CD14-positive monocyte (primary cell): ENCODE measurements at regions not wholly inside any gene's neighbourhood (a gene's known extent, or its start where the extent isn't known, plus 50 kb on each side); places are given as distances from the start of the nearest gene placed in this dataset.

Experiments
- DNase-seq, 3 donors: peaks; one replicate each; pipeline ENCODE4 v3.0.0-alpha.2; 2011 to 2022
- H2AFZ ChIP-seq: 2 replicates; pipeline ENCODE4 v1.6.0; 2012; ENCODE audit warnings: mild to moderate bottlenecking, low read depth, low read length, inconsistent platforms; ENCODE audit not compliant: insufficient read depth, poor library complexity, severe bottlenecking
- H3K27ac ChIP-seq, 2 donors: 1 replicate in 1 of 2; 2 replicates in 1 of 2; pipeline ENCODE4 v1.5.1; 2012 to 2013; ENCODE audit warnings: low read length in 2 of 2, control low read depth in 1 of 2, inconsistent platforms in 1 of 2, low read depth in 1 of 2, mild to moderate bottlenecking in 1 of 2
- H3K27me3 ChIP-seq, 2 donors: one replicate each; pipeline versions ENCODE4 v1.6.0 to v1.6.1; 2011 to 2013; ENCODE audit warnings: low read length in 2 of 2; ENCODE audit not compliant: control insufficient read depth in 2 of 2, insufficient read depth in 2 of 2
- H3K36me3 ChIP-seq, 2 donors: replicated peaks in 1 of 2; 1 replicate in 1 of 2; 2 replicates in 1 of 2; pipeline versions ENCODE4 v1.5.1 to v1.6.1; 2012 to 2013; ENCODE audit warnings: low read length in 2 of 2, control low read depth in 1 of 2, inconsistent platforms in 1 of 2, mild to moderate bottlenecking in 1 of 2; ENCODE audit not compliant: insufficient read depth in 2 of 2, control insufficient read depth in 1 of 2
- H3K4me1 ChIP-seq, 2 donors: 1 replicate in 1 of 2; 2 replicates in 1 of 2; pipeline versions ENCODE4 v1.5.1 to v1.6.1; 2012 to 2013; ENCODE audit warnings: low read length in 2 of 2, control low read depth in 1 of 2, inconsistent platforms in 1 of 2, mild to moderate bottlenecking in 1 of 2, moderate library complexity in 1 of 2; ENCODE audit not compliant: insufficient read depth in 2 of 2, control insufficient read depth in 1 of 2
- H3K4me2 ChIP-seq: replicated peaks from 2 replicates; pipeline ENCODE3; 2012; ENCODE audit warnings: low read length, moderate library complexity, mild to moderate bottlenecking; ENCODE audit not compliant: poor library complexity, severe bottlenecking; ENCODE audit errors: extremely low read depth
- H3K4me3 ChIP-seq, 3 experiments: fragments of 200-600 bp in 1 of 3; sonication (generic) in 1 of 3; replicated peaks in 1 of 3; 1 replicate in 2 of 3; 2 replicates in 1 of 3; pipeline ENCODE4 v1.5.1; 2011 to 2013; ENCODE audit warnings: low read length in 3 of 3, mild to moderate bottlenecking in 3 of 3, control low read depth in 2 of 3, low read depth in 2 of 3, inconsistent platforms in 1 of 3, moderate library complexity in 1 of 3
- H3K79me2 ChIP-seq: 2 replicates; pipeline ENCODE4 v1.6.0; 2012; ENCODE audit warnings: mild to moderate bottlenecking, control low read depth, inconsistent platforms, low read length, moderate library complexity; ENCODE audit not compliant: insufficient read depth
- H3K9ac ChIP-seq: 2 replicates; pipeline ENCODE4 v1.6.0; 2017; ENCODE audit warnings: low read length, mild to moderate bottlenecking; ENCODE audit not compliant: insufficient read depth, poor library complexity, severe bottlenecking
- H3K9me3 ChIP-seq, 2 donors: replicated peaks in 1 of 2; 1 replicate in 1 of 2; 2 replicates in 1 of 2; pipeline versions ENCODE4 v1.5.1 to v1.6.1; 2012 to 2013; ENCODE audit warnings: low read length in 2 of 2, control low read depth in 1 of 2; ENCODE audit not compliant: control insufficient read depth in 1 of 2, insufficient read depth in 1 of 2
- H4K20me1 ChIP-seq: 2 replicates; pipeline ENCODE4 v1.6.0; 2012; ENCODE audit warnings: mild to moderate bottlenecking, low read length, control low read depth, moderate library complexity; ENCODE audit not compliant: insufficient read depth
- H3K27ac Mint-ChIP-seq, 7 donors: one replicate each; pipeline ENCODE4 v1.8.0; 2020; ENCODE audit warnings: mild to moderate bottlenecking in 7 of 7, mixed read lengths in 7 of 7, moderate library complexity in 6 of 7, inconsistent platforms in 2 of 7
- H3K27me3 Mint-ChIP-seq, 3 donors: one replicate each; pipeline ENCODE4 v1.8.0; 2021 to 2022; ENCODE audit warnings: low read depth in 3 of 3, mild to moderate bottlenecking in 3 of 3, mixed read lengths in 3 of 3, moderate library complexity in 3 of 3, inconsistent platforms in 1 of 3
- H3K36me3 Mint-ChIP-seq, 2 donors: one replicate each; pipeline ENCODE4 v1.8.0; 2020; ENCODE audit warnings: mixed read lengths in 2 of 2, inconsistent platforms in 1 of 2, mild to moderate bottlenecking in 1 of 2
- H3K4me1 Mint-ChIP-seq: one replicate; pipeline ENCODE4 v1.8.0; 2020; ENCODE audit warnings: mild to moderate bottlenecking, mixed read lengths
- H3K4me3 Mint-ChIP-seq, 2 donors: one replicate each; pipeline ENCODE4 v1.8.0; 2020; ENCODE audit warnings: mild to moderate bottlenecking in 2 of 2, mixed read lengths in 2 of 2, moderate library complexity in 1 of 2
- H3K9me3 Mint-ChIP-seq, 7 donors: one replicate each; pipeline ENCODE4 v1.8.0; 2020 to 2022; ENCODE audit warnings: mixed read lengths in 7 of 7, mild to moderate bottlenecking in 6 of 7, moderate library complexity in 6 of 7, inconsistent platforms in 2 of 7
- CTCF ChIP-seq: fragments of 200-600 bp; IDR thresholded peaks from one replicate; pipeline ENCODE4 v1.8.0; 2022; ENCODE audit warnings: antibody characterized with exemption, mild to moderate bottlenecking
- whole genome bisulfite sequencing: methylation state at CpG from one replicate; pipeline ENCODE4 v1.1.5; 2013; ENCODE audit warnings: missing lambda C conversion rate; ENCODE audit not compliant: insufficient coverage; 5-methylcytosine and 5-hydroxymethylcytosine counted together
- intact Hi-C, 2 donors: fragments of 100-400 bp; cut with micrococcal nuclease; formaldehyde crosslinking; loops; one replicate each; pipeline versions ENCODE4 v1.15.0 to v1.15.1; 2023

GRCh38 chrX:93468075-93468474 lies 205.3 kb downstream of the NAP1L3 start:
- Histone ChIP-seq H3K4me3 (no peak overlapping the region), H3K79me2 (no peaks in the 10 kb centered on the region), H3K4me2 (no peak overlapping the region), H3K27me3 (no peaks in the 10 kb centered on the region), H4K20me1 (no peaks in the 10 kb centered on the region), H3K4me1 (no peaks in the 10 kb centered on the region), H3K9ac (no peak overlapping the region), H2AFZ (no peak overlapping the region), H3K36me3 (no peaks in the 10 kb centered on the region), H3K9me3 (peaks cover 0 to 2% of the 10 kb centered on the region in 2 donors), H3K27ac (no peak overlapping the region)
- DNase-seq, result no peak
- Mint-ChIP-seq H3K36me3 (no peaks in the 10 kb centered on the region), H3K27ac (no peak overlapping the region), H3K4me1 (no peaks in the 10 kb centered on the region), H3K4me3 (no peak overlapping the region), H3K9me3 (peaks cover 0 to 8% (median 0%) of the 10 kb centered on the region in 7 donors), H3K27me3 (no peaks in the 10 kb centered on the region)
- WGBS, result no CpG with 5 or more reads among the region's 4 CpGs
- intact Hi-C loops, result no loop called here
- no peak for TF ChIP-seq CTCF

- Histone ChIP-seq H3K4me3 (no peak overlapping the region), H3K27ac (no peak overlapping the region), H3K9ac (no peak overlapping the region), H3K27me3 (no peaks in the 10 kb centered on the region), H2AFZ (no peak overlapping the region), H3K9me3 (peaks cover 0 to 6% of the 10 kb centered on the region in 2 donors), H4K20me1 (no peaks in the 10 kb centered on the region), H3K4me1 (no peaks in the 10 kb centered on the region), H3K36me3 (no peaks in the 10 kb centered on the region), H3K4me2 (no peak overlapping the region), H3K79me2 (no peaks in the 10 kb centered on the region)
- no peaks in the 10 kb centered on the region for H3K27me3 Mint-ChIP-seq
- H3K4me1 Mint-ChIP-seq, result no peaks in the 10 kb centered on the region
- no CpG with 5 or more reads among the region's 1 CpG for WGBS
- no peaks in the 10 kb centered on the region for H3K36me3 Mint-ChIP-seq
- intact Hi-C loops, result no loop called here
- no peak overlapping the region for H3K27ac Mint-ChIP-seq
- H3K4me3 Mint-ChIP-seq, result no peak overlapping the region
- no peak for TF ChIP-seq CTCF
- DNase-seq, result no peak
- H3K9me3 Mint-ChIP-seq, result peaks cover 0 to 14% (median 0%) of the 10 kb centered on the region in 7 donors
Observed at GRCh38 chrX:93466383-93466782, 207.0 kb downstream of the NAP1L3 start.
